HG02884 (cell line): ENCODE measurements at regions not wholly inside any gene's neighbourhood (a gene's known extent, or its start where the extent isn't known, plus 50 kb on each side); places are given as distances from the start of the nearest gene placed in this dataset.

Source experiments
- ATAC-seq: cut with Tn5 transposase; IDR thresholded peaks from one replicate; pipeline ENCODE4 v1.9.1; 2021; ENCODE audit warnings: mild to moderate bottlenecking, moderate library complexity; ENCODE audit not compliant: unreplicated experiment

- no peak for ATAC-seq
Observed at GRCh38 chr1:38128511-38128910, 81.9 kb upstream of the POU3F1 start.

GRCh38 chr1:38127428-38127827 is 80.8 kb upstream of the POU3F1 start:
- ATAC-seq = no peak

- no peak for ATAC-seq
Observed at GRCh38 chr1:38126970-38127369, 80.4 kb upstream of the POU3F1 start.

GRCh38 chr1:38125837-38126520 is 79.4 kb upstream of the POU3F1 start:
- no peak for ATAC-seq

- ATAC-seq = no peak
Observed at GRCh38 chr1:38125016-38125415, 78.4 kb upstream of the POU3F1 start.

- ATAC-seq = no peak
Observed at GRCh38 chr1:38123356-38124135, 77.0 kb upstream of the POU3F1 start.

- ATAC-seq = no peak
Observed at GRCh38 chr1:38121231-38121680, 74.7 kb upstream of the POU3F1 start.

- no peak for ATAC-seq
Observed at GRCh38 chr1:38120552-38121230, 74.1 kb upstream of the POU3F1 start.

- no peak for ATAC-seq
Observed at GRCh38 chr1:38118976-38119375, 72.4 kb upstream of the POU3F1 start.

- ATAC-seq = no peak
Observed at GRCh38 chr1:38117444-38117887, 70.9 kb upstream of the POU3F1 start.

GRCh38 chr1:38115682-38116202 is 69.1 kb upstream of the POU3F1 start:
- ATAC-seq = no peak

GRCh38 chr1:38115226-38115625 is 68.6 kb upstream of the POU3F1 start:
- no peak for ATAC-seq

GRCh38 chr1:38114241-38115026 is 67.8 kb upstream of the POU3F1 start:
- ATAC-seq = no peak

- ATAC-seq = no peak
Observed at GRCh38 chr1:38113159-38113666, 66.6 kb upstream of the POU3F1 start.

- no peak for ATAC-seq
Observed at GRCh38 chr1:38111589-38111988, 65.0 kb upstream of the POU3F1 start.

- ATAC-seq = no peak
Observed at GRCh38 chr1:38105267-38105666, 58.7 kb upstream of the POU3F1 start.

GRCh38 chr1:38102636-38103035 is 56.0 kb upstream of the POU3F1 start:
- no peak for ATAC-seq

- no peak for ATAC-seq
Observed at GRCh38 chr1:38101037-38101785, 54.6 kb upstream of the POU3F1 start.

- no peak for ATAC-seq
Observed at GRCh38 chr1:38098101-38098847, 51.7 kb upstream of the POU3F1 start.
